ENCODE measurements at regions not wholly inside any gene's neighbourhood (a gene's known extent, or its start where the extent isn't known, plus 50 kb on each side); places are given as distances from the start of the nearest gene placed in this dataset.

DNA sequence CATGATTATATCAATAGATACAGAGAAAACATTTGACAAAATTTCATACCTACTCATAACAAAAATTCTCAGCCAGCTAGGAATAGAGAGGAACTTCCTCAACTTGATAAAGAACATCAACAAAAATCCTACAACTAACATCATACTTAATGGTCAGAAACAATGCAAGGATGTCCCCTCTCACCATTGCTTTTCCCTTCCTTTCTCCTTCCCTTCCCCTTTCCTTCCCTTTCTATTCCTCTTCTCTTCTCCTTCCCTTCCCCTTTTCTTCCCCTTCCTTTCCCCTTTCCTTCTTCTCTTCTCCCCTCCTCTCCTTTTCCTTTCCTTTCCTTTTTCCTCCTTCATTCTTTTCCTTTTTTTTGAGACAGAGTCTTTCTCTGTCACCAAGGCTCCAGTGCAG lies 418.3 kb upstream of the B3GAT1 start:
- in situ Hi-C loops (cut with HindIII; ENCODE audit: low sequenced_read_pairs) = no loop called here

DNA sequence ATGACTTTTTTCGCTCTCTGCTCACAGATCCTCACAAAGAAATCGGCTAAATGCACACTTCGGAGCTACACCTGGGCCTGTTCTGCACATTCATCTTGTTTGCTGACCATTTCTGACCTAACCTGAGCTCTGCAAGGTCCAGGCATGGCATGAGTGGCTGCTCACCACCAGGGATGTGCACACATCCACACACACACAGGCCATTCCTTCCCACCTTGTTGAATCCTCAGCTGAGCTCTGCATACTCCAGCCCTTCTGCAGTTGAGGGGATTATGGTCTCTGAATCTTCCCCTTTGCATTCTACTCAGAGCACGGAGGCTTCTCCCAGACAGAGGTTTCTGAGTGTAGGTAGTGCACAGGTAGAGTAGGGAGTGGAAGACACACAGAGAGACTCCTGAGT lies 411.9 kb upstream of the B3GAT1 start:
- in situ Hi-C loops (cut with HindIII; ENCODE audit: low sequenced_read_pairs) = no loop called here

DNA sequence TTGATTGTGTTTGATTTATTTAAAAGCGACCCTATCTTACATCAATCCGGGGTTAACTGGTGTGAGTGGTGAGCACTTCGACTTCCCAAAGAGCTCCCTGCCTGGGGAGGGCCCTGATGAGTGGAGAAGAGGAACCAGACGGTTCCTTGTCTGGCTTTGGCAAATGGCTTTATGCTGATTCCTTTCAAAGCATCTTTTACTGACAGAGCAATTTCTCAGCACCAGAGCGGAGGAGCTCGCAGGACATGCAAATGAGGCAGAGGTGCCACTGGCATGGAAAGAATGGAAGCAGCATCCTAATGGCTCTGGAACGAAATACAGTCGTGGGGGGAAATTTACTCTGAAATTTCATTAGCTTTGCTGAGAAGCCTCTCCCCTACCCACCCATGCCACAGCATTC lies 410.9 kb upstream of the B3GAT1 start:
- in situ Hi-C loops (cut with HindIII; ENCODE audit: low sequenced_read_pairs) = no loop called here

DNA sequence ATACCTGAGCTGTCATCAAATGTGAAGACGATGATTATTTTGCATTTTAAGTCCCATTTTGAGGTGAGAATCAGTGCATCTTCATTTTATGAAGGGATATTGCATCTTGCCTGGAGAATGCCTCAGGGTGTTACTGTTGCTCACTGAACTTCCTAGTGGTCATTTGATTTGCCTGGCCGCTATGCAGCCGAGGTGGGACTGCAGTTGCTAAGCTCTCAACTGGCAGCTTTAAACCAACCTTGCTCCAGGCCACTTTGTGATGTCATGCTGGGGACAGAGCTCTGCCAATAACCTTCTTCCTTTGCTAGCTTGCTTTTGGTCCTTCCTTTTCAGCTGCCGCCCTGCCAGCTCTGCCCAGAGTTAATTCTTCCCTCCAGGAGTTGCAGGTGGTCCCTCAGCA lies 409.4 kb upstream of the B3GAT1 start:
- in situ Hi-C loops (cut with HindIII; ENCODE audit: low sequenced_read_pairs) = no loop called here

GRCh38 chr11:134819041-134819440 lies 407.0 kb upstream of the B3GAT1 start:
- in situ Hi-C loops (cut with HindIII; ENCODE audit: low sequenced_read_pairs) = no loop called here

- in situ Hi-C loops (cut with HindIII; ENCODE audit: low sequenced_read_pairs) = no loop called here
Observed at GRCh38 chr11:134818516-134818915, 406.5 kb upstream of the B3GAT1 start.

DNA sequence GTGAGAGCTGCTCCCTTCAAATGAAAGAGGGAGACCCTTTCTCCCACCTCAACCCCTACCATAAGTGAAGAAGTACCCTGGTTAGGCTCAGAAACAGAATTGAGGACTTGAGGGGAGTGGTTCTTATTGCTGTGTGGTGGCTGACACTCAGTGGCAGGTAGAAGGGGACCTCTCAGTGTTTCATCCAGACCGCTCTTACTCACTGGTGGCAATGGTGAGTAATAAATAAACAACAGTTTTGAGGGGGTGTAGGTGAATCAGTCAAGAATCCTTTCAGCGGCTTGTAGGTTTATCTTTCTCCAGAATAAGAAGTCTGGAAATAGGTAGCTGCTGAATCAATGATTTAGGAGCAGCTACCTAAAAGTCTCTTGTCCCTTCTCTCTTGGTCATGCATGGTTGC lies 403.4 kb upstream of the B3GAT1 start:
- in situ Hi-C loops (cut with HindIII; ENCODE audit: low sequenced_read_pairs) = no loop called here

- in situ Hi-C loops (cut with HindIII; ENCODE audit: low sequenced_read_pairs) = no loop called here
Observed at GRCh38 chr11:134807997-134808396, 396.0 kb upstream of the B3GAT1 start.

- in situ Hi-C loops (cut with HindIII; ENCODE audit: low sequenced_read_pairs) = no loop called here
Observed at GRCh38 chr11:134802598-134802997, 390.6 kb upstream of the B3GAT1 start.

GRCh38 chr11:134802116-134802515 lies 390.1 kb upstream of the B3GAT1 start:
- in situ Hi-C loops (cut with HindIII; ENCODE audit: low sequenced_read_pairs) = no loop called here

DNA sequence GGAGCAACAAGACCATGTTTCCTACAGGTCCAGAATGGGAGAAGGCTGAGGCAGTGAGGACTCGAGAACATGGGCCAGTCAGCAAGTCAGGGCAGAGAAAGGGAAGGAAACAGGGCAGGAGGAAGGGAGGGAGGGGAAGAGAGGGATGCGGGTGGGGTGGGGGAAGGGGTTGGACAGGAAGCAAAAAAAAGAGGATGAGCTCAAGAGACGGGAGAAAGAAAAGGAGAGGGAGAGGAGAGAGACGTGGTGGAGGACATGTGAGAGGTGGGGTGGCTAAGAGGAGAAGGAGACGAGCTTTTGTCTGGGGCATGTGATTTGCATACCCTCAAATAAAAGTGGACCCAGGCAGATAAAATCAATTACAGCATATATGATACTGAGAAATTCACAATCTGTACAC lies 389.5 kb upstream of the B3GAT1 start:
- in situ Hi-C loops (cut with HindIII; ENCODE audit: low sequenced_read_pairs) = no loop called here

DNA sequence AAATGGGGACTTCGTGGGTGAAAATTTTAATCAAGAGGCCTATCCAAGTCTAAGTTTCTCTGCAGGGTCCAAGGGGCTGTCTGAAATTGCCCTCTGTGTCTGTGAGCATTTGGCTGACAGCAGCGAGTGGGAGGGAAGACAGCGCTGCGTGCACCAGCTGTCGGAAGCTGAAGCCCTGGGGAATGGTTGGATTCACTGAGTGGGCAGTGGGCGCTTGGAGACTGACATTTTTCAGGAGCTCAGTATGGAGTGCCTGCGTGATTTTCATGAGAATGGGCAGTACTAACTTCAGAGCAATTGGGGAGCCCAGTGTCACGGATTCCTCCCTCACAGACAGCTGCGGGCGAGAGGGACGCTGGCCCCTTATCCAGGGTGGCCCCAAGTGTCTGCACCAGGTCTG lies 388.8 kb upstream of the B3GAT1 start:
- in situ Hi-C loops (cut with HindIII; ENCODE audit: low sequenced_read_pairs) = no loop called here

- in situ Hi-C loops (cut with HindIII; ENCODE audit: low sequenced_read_pairs) = no loop called here
Observed at GRCh38 chr11:134800130-134800529, 388.1 kb upstream of the B3GAT1 start.

- in situ Hi-C loops (cut with HindIII; ENCODE audit: low sequenced_read_pairs) = no loop called here
Observed at GRCh38 chr11:134799386-134799785, 387.3 kb upstream of the B3GAT1 start.

DNA sequence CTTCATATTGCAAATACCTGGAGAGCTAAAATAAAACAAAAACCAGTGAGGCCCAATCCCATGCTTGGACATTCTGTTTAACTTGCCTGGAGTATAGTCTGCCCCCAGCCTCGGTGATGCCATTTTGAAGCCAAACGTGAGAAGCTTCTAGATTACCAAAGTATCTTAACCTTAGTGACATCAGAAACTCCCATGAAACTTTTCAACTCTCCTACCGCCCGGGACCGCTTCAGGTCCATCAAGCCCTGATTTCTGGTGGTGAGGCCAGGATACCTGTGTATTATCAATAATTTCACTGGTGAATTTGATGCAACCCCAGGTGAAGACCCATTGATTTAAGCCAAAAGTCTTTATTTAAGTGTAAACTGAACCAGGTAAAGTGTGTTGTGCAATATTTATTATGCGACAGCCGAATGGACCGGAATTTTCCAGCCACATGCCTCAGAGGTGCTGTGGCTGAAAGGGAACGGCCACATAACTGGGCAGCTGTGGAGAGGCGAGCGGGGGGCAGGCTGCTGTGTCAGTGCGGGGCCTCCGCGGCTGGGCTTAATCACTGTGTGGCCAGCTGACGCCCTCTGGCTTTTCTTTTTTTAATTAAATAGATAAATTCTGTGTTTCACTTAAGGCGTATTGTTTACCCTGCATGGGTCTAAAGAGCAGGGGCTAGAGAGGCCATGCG lies 385.5 kb upstream of the B3GAT1 start:
- in situ Hi-C loops (cut with HindIII; ENCODE audit: low sequenced_read_pairs) = no loop called here

- in situ Hi-C loops (cut with HindIII; ENCODE audit: low sequenced_read_pairs) = no loop called here
Observed at GRCh38 chr11:134795017-134795416, 383.0 kb upstream of the B3GAT1 start.

DNA sequence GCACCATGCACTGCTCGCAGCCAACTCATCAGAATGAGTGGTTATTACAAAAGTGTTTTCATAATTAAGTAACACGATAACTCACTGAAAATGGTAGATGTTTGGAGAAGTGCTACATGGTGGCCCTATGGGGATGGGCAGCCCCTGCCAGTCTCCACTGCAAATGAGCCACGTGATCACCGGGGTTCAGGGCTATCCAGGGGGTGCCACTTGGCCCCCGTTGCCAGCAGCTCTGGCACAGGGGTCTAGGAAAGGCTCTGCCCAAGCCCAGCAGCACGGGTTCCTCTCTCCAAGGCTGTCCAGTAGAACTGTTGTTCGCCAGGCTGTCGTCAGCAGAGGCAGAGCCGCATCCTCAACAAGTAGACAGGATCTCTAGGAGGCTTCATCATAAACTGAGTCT lies 382.1 kb upstream of the B3GAT1 start:
- in situ Hi-C loops (cut with HindIII; ENCODE audit: low sequenced_read_pairs) = no loop called here

DNA sequence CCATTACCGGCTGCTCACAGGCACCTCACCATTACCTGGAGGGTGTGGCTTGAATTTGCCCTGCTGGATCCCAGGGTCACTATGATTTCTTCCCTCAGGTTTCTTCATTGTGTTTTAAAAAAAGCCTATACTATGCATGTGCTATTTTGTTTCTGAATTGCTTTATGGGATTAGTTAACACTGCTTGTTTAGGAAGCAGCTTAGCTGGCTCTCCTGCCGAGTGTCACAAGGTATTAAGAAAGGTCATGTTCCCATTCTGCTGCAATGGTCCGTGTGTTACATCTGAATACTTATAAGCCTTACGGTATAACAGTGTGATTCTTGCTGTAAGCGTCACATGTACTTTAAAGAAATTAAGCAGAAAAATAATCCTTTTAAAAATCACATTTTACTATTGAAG lies 380.6 kb upstream of the B3GAT1 start:
- in situ Hi-C loops (cut with HindIII; ENCODE audit: low sequenced_read_pairs) = no loop called here

GRCh38 chr11:134792044-134792443 lies 380.0 kb upstream of the B3GAT1 start:
- in situ Hi-C loops (cut with HindIII; ENCODE audit: low sequenced_read_pairs) = no loop called here

GRCh38 chr11:134791102-134791501 lies 379.1 kb upstream of the B3GAT1 start:
- in situ Hi-C loops (cut with HindIII; ENCODE audit: low sequenced_read_pairs) = no loop called here

GRCh38 chr11:134789104-134789503 lies 377.1 kb upstream of the B3GAT1 start:
- in situ Hi-C loops (cut with HindIII; ENCODE audit: low sequenced_read_pairs) = no loop called here

DNA sequence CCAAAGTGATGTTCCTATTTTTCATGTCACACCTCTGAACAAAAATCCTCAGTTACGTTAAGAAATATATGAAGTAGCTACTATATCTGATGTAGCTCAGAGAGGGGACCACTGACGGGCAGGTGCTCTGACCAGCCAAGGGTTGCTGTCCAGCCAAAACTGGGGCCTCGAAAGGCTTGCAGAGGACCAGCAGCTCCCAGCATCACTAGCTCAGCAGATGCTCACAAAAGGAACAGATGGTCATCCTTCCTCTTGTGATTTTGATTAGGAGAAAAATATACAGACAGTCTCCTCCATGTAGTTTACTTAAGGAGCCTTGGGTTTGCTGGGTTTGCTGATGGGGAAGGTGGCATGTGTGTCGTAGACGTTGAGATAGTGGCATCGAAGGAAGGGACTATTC lies 374.6 kb upstream of the B3GAT1 start:
- in situ Hi-C loops (cut with HindIII; ENCODE audit: low sequenced_read_pairs) = no loop called here

DNA sequence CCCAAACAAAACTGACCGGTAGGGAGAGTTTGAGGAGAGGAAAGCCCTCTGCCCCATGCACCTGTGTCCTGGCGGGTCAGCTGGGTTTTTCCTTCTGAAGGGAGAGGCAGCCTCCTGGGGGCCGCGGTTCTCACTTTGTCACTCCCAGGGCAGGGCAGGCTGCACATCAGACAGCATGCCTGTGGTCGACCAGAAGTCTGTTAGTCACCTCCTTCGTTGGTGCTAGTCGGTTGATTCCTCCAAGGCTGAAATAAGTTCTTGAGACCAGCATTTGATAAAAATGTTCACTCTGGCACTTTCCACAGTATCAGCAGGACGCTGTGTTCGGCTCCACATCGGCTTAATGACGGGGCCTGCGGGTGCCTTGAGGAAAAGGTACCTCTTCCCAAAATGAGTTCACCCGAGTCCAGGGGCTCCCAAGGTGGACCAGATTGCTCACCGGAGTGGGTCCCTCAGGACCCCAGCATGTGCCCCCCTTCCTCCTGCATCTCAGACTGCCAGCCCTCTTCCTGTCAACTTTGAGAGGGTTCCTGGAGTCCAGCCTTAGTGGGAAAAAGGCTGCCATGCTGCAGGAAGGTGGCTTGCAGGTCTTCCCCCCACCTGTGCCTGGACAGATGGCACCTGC lies 373.7 kb upstream of the B3GAT1 start:
- in situ Hi-C loops (cut with HindIII; ENCODE audit: low sequenced_read_pairs) = no loop called here
